Gastroesophageal sphincter (tissue), 3 donors: ENCODE measurements at regions not wholly inside any gene's neighbourhood (a gene's known extent, or its start where the extent isn't known, plus 50 kb on each side); places are given as distances from the start of the nearest gene placed in this dataset.

Experiments
- CTCF ChIP-seq, 4 experiments: fragments of 200-600 bp in 2 of 4; fragments of 450-650 bp in 2 of 4; sonication (generic) in 1 of 4; IDR thresholded peaks; one replicate each; pipeline ENCODE4 v1.5.1; 2017 to 2019; ENCODE audit warnings: antibody characterized with exemption in 4 of 4, mild to moderate bottlenecking in 2 of 4, moderate library complexity in 2 of 4
- EP300 ChIP-seq: sonication (generic); formaldehyde crosslinking; IDR thresholded peaks from one replicate; pipeline ENCODE4 v1.6.1; 2017; ENCODE audit warnings: antibody characterized with exemption, mild to moderate bottlenecking

DNA sequence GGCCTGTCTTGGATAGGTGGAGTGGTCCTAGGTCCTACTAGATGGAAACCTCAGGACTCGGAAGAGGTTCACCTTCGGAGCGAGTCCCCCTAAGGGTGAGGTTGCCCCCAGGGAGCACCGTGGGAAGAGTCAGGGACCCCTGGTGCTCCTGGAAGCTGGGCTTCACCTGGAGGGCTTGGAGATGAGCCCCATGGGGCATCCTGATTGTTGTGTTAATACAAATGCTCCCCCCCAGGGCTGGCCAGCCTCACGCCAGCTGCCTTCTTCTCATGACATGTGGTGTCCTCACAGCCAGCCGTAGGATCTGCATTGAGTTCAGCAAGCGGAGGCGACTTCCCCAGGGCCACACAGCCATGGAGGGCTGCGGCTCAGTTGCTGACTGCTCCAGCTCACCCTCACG, 1487.5 kb downstream of the BRD1 start:
- no peak for TF ChIP-seq CTCF (IDR thresholded peaks at IDR 0.05)
- TF ChIP-seq EP300: no peak
